ENCODE measurements at regions not wholly inside any gene's neighbourhood (a gene's known extent, or its start where the extent isn't known, plus 50 kb on each side); places are given as distances from the start of the nearest gene placed in this dataset.

- Histone ChIP-seq H3K4me3 (ENCODE audit: insufficient read depth in 1 of 2, low read depth in 1 of 2, low read length in 2 of 2) (no peak overlapping the region), H3K27me3 (ENCODE audit: control insufficient read depth in 1 of 2, insufficient read depth in 1 of 2, low read length in 2 of 2) (no peaks in the 10 kb centered on the region), H2AFZ (ENCODE audit: low read depth, low read length) (no peak overlapping the region), H3K4me1 (ENCODE audit: control insufficient read depth, insufficient read depth, low read depth, low read length) (no peaks in the 10 kb centered on the region), H4K91ac (ENCODE audit: low read length) (no peak overlapping the region), H3K14ac (ENCODE audit: low read length in 2 of 2) (no peak overlapping the region), H3K9ac (ENCODE audit: low read length) (no peak overlapping the region), H3K4ac (ENCODE audit: low read depth in 1 of 2, low read length in 2 of 2) (no peak overlapping the region), H2BK12ac (ENCODE audit: low read length in 2 of 2) (no peak overlapping the region), H2BK120ac (ENCODE audit: low read depth, low read length) (no peak overlapping the region), H3K79me1 (replicated peaks; ENCODE audit: low read length, poor library complexity, severe bottlenecking) (no peaks in the 10 kb centered on the region), H3K18ac (ENCODE audit: low read depth in 1 of 2, low read length in 2 of 2) (no peak overlapping the region), H3K27ac (ENCODE audit: low read length, poor library complexity, severe bottlenecking) (no peak overlapping the region), H3K36me3 (ENCODE audit: control insufficient read depth in 1 of 2, insufficient read depth in 2 of 2, low read depth in 1 of 2, low read length in 2 of 2) (no peaks in the 10 kb centered on the region), H3K4me2 (ENCODE audit: low read length, poor library complexity, severe bottlenecking) (no peak overlapping the region), H3K9me3 (ENCODE audit: control insufficient read depth, low read length) (no peaks in the 10 kb centered on the region), H4K8ac (ENCODE audit: low read length) (no peak overlapping the region), H2BK15ac (ENCODE audit: low read depth, poor library complexity, severe bottlenecking) (no peak overlapping the region), H3K23ac (ENCODE audit: low read length in 2 of 2) (no peak overlapping the region), H2BK5ac (ENCODE audit: low read depth, low read length, poor library complexity, severe bottlenecking) (no peak overlapping the region), H2AK5ac (ENCODE audit: low read length, severe bottlenecking) (no peak overlapping the region)
- peak; percentile 15 for DNase-seq
- 57% methylated on average over 6 of the region's 6 CpGs for WGBS
These were observed 143.0 kb downstream of the ARL6IP6 start for GRCh38 chr2:152861349-152861942.

- Histone ChIP-seq H2BK15ac (ENCODE audit: low read depth, poor library complexity, severe bottlenecking) (no peak overlapping the region), H3K9me3 (ENCODE audit: control insufficient read depth, low read length) (no peaks in the 10 kb centered on the region), H2AFZ (ENCODE audit: low read depth, low read length) (no peak overlapping the region), H3K18ac (ENCODE audit: low read depth in 1 of 2, low read length in 2 of 2) (no peak overlapping the region), H3K14ac (ENCODE audit: low read length in 2 of 2) (no peak overlapping the region), H2BK5ac (ENCODE audit: low read depth, low read length, poor library complexity, severe bottlenecking) (no peak overlapping the region), H3K23ac (ENCODE audit: low read length in 2 of 2) (no peak overlapping the region), H4K91ac (ENCODE audit: low read length) (no peak overlapping the region), H3K4me2 (ENCODE audit: low read length, poor library complexity, severe bottlenecking) (no peak overlapping the region), H2BK120ac (ENCODE audit: low read depth, low read length) (no peak overlapping the region), H3K4me3 (ENCODE audit: insufficient read depth in 1 of 2, low read depth in 1 of 2, low read length in 2 of 2) (no peak overlapping the region), H3K9ac (ENCODE audit: low read length) (no peak overlapping the region), H4K8ac (ENCODE audit: low read length) (no peak overlapping the region), H3K27me3 (ENCODE audit: control insufficient read depth in 1 of 2, insufficient read depth in 1 of 2, low read length in 2 of 2) (no peaks in the 10 kb centered on the region), H3K27ac (ENCODE audit: low read length, poor library complexity, severe bottlenecking) (no peak overlapping the region), H3K4ac (ENCODE audit: low read depth in 1 of 2, low read length in 2 of 2) (no peak overlapping the region), H3K79me1 (replicated peaks; ENCODE audit: low read length, poor library complexity, severe bottlenecking) (no peaks in the 10 kb centered on the region), H2BK12ac (ENCODE audit: low read length in 2 of 2) (no peak overlapping the region), H3K4me1 (ENCODE audit: control insufficient read depth, insufficient read depth, low read depth, low read length) (no peaks in the 10 kb centered on the region), H2AK5ac (ENCODE audit: low read length, severe bottlenecking) (no peak overlapping the region), H3K36me3 (ENCODE audit: control insufficient read depth in 1 of 2, insufficient read depth in 2 of 2, low read depth in 1 of 2, low read length in 2 of 2) (no peaks in the 10 kb centered on the region)
- WGBS, result 83% methylated on average over 3 of the region's 3 CpGs
- no peak for DNase-seq
These were observed 140.3 kb downstream of the ARL6IP6 start for GRCh38 chr2:152858594-152859265.

GRCh38 chr2:152846697-152847470 is 128.5 kb downstream of the ARL6IP6 start:
- H2BK15ac ChIP-seq (ENCODE audit: low read depth, poor library complexity, severe bottlenecking), result no peak overlapping the region
- H3K4ac ChIP-seq (ENCODE audit: low read depth in 1 of 2, low read length in 2 of 2), result no peak overlapping the region
- 76% methylated on average over 2 of the region's 7 CpGs for WGBS
- H4K91ac ChIP-seq (ENCODE audit: low read length), result no peak overlapping the region
- no peak overlapping the region for H3K4me3 ChIP-seq (ENCODE audit: insufficient read depth in 1 of 2, low read depth in 1 of 2, low read length in 2 of 2)
- peak; percentile 11 for DNase-seq
- H2BK12ac ChIP-seq (ENCODE audit: low read length in 2 of 2), result no peak overlapping the region
- H3K4me1 ChIP-seq (ENCODE audit: control insufficient read depth, insufficient read depth, low read depth, low read length), result no peaks in the 10 kb centered on the region
- H2AK5ac ChIP-seq (ENCODE audit: low read length, severe bottlenecking), result no peak overlapping the region
- no peaks in the 10 kb centered on the region for H3K27me3 ChIP-seq (ENCODE audit: control insufficient read depth in 1 of 2, insufficient read depth in 1 of 2, low read length in 2 of 2)
- no peaks in the 10 kb centered on the region for H3K79me1 ChIP-seq (replicated peaks; ENCODE audit: low read length, poor library complexity, severe bottlenecking)
- H3K27ac ChIP-seq (ENCODE audit: low read length, poor library complexity, severe bottlenecking), result no peak overlapping the region
- no peak overlapping the region for H3K9ac ChIP-seq (ENCODE audit: low read length)
- H3K23ac ChIP-seq (ENCODE audit: low read length in 2 of 2), result no peak overlapping the region
- H3K36me3 ChIP-seq (ENCODE audit: control insufficient read depth in 1 of 2, insufficient read depth in 2 of 2, low read depth in 1 of 2, low read length in 2 of 2), result no peaks in the 10 kb centered on the region
- H3K18ac ChIP-seq (ENCODE audit: low read depth in 1 of 2, low read length in 2 of 2), result no peak overlapping the region
- no peak overlapping the region for H3K4me2 ChIP-seq (ENCODE audit: low read length, poor library complexity, severe bottlenecking)
- H2BK5ac ChIP-seq (ENCODE audit: low read depth, low read length, poor library complexity, severe bottlenecking), result peak overlapping the region; percentile 76
- no peak overlapping the region for H2AFZ ChIP-seq (ENCODE audit: low read depth, low read length)
- no peak overlapping the region for H2BK120ac ChIP-seq (ENCODE audit: low read depth, low read length)
- no peak overlapping the region for H3K14ac ChIP-seq (ENCODE audit: low read length in 2 of 2)
- no peaks in the 10 kb centered on the region for H3K9me3 ChIP-seq (ENCODE audit: control insufficient read depth, low read length)
- no peak overlapping the region for H4K8ac ChIP-seq (ENCODE audit: low read length)

- 88% methylated on average over 1 of the region's 2 CpGs for WGBS
- Histone ChIP-seq H3K4me3 (ENCODE audit: insufficient read depth in 1 of 2, low read depth in 1 of 2, low read length in 2 of 2) (no peak overlapping the region), H4K91ac (ENCODE audit: low read length) (no peak overlapping the region), H2BK5ac (ENCODE audit: low read depth, low read length, poor library complexity, severe bottlenecking) (no peak overlapping the region), H2AFZ (ENCODE audit: low read depth, low read length) (no peak overlapping the region), H2BK12ac (ENCODE audit: low read length in 2 of 2) (no peak overlapping the region), H2BK15ac (ENCODE audit: low read depth, poor library complexity, severe bottlenecking) (no peak overlapping the region), H3K36me3 (ENCODE audit: control insufficient read depth in 1 of 2, insufficient read depth in 2 of 2, low read depth in 1 of 2, low read length in 2 of 2) (no peaks in the 10 kb centered on the region), H3K23ac (ENCODE audit: low read length in 2 of 2) (no peak overlapping the region), H3K79me1 (replicated peaks; ENCODE audit: low read length, poor library complexity, severe bottlenecking) (no peaks in the 10 kb centered on the region), H3K4me1 (ENCODE audit: control insufficient read depth, insufficient read depth, low read depth, low read length) (no peaks in the 10 kb centered on the region), H3K27me3 (ENCODE audit: control insufficient read depth in 1 of 2, insufficient read depth in 1 of 2, low read length in 2 of 2) (no peaks in the 10 kb centered on the region), H3K4me2 (ENCODE audit: low read length, poor library complexity, severe bottlenecking) (no peak overlapping the region), H3K9me3 (ENCODE audit: control insufficient read depth, low read length) (no peaks in the 10 kb centered on the region), H3K27ac (ENCODE audit: low read length, poor library complexity, severe bottlenecking) (no peak overlapping the region), H2BK120ac (ENCODE audit: low read depth, low read length) (no peak overlapping the region), H2AK5ac (ENCODE audit: low read length, severe bottlenecking) (no peak overlapping the region), H3K18ac (ENCODE audit: low read depth in 1 of 2, low read length in 2 of 2) (no peak overlapping the region), H4K8ac (ENCODE audit: low read length) (no peak overlapping the region), H3K9ac (ENCODE audit: low read length) (no peak overlapping the region), H3K4ac (ENCODE audit: low read depth in 1 of 2, low read length in 2 of 2) (no peak overlapping the region), H3K14ac (ENCODE audit: low read length in 2 of 2) (no peak overlapping the region)
- no peak for DNase-seq
These were observed 117.3 kb downstream of the ARL6IP6 start for GRCh38 chr2:152835674-152836073.

Data from mesenchymal stem cell (in vitro differentiated cells and primary cell).